Cardiac muscle cell (in vitro differentiated cells and primary cell): ENCODE measurements at regions not wholly inside any gene's neighbourhood (a gene's known extent, or its start where the extent isn't known, plus 50 kb on each side); places are given as distances from the start of the nearest gene placed in this dataset.

Experiments used
- DNase-seq, 2 donors: peaks; one replicate each; pipeline versions ENCODE4 v3.0.0 to v3.0.0-alpha.2; 2010 to 2017; ENCODE audit warnings: low read depth in 1 of 2, low spot score in 1 of 2
- H3K27ac ChIP-seq: fragments of 200-600 bp; sonication (generic); 2 replicates; pipeline ENCODE4 v1.5.1; 2016
- H3K27me3 ChIP-seq: fragments of 200-600 bp; sonication (generic); 2 replicates; pipeline ENCODE4 v1.6.0; 2016; ENCODE audit warnings: control low read depth
- H3K36me3 ChIP-seq: fragments of 200-600 bp; sonication (generic); 2 replicates; pipeline ENCODE4 v1.5.1; 2016; ENCODE audit warnings: control low read depth
- H3K4me1 ChIP-seq: fragments of 200-600 bp; sonication (generic); 2 replicates; pipeline ENCODE4 v1.8.1; 2017; ENCODE audit warnings: low read depth, mild to moderate bottlenecking, mixed run types
- H3K4me3 ChIP-seq: fragments of 200-600 bp; sonication (generic); 2 replicates; pipeline ENCODE4 v1.5.1; 2016; ENCODE audit warnings: mild to moderate bottlenecking
- H3K9me3 ChIP-seq: fragments of 200-600 bp; sonication (generic); 2 replicates; pipeline ENCODE4 v1.5.1; 2017; ENCODE audit warnings: low read depth, mild to moderate bottlenecking, control low read depth
- TF ChIP-seq, protein P1 (sequence below): IDR thresholded peaks from 2 replicates; pipeline ENCODE4 v1.5.1; 2012; ENCODE audit warnings: low read depth, mild to moderate bottlenecking, low read length

DNA sequence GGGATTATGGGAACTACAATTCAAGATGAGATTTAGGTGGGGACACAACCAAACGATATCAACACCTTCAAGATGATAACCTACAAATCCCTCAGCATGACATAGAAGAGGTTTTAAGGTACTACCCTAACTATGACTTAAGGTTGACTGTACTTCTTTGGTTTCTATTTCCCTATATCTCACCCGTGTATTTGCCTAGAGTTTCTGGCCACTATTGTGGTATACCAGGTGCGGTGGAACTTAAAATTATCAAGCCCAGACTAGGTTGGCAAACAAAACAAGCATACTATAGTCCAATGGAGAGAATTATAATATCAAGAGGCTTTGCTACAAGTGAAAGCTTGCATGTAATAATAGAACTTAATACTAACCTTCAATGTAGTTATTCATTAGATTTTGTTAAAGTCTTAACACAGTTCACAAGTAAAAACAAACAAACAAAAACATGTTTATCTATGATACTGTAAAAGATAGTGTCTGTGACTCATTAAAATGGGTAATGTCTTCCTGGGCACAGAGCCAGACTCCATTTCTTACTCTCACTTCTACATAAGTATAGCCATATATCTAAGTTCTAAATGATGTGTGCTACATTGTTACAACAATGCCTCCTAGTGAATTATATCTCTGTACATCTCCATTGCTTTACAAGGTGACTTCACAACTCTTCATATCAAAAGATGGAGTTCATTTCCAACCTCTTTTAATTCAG lies 479.1 kb downstream of the ZBBX start:
- no peaks in the 10 kb centered on the region for H3K36me3 ChIP-seq
- H3K27ac ChIP-seq: no peak overlapping the region
- TF ChIP-seq, protein P1, sequence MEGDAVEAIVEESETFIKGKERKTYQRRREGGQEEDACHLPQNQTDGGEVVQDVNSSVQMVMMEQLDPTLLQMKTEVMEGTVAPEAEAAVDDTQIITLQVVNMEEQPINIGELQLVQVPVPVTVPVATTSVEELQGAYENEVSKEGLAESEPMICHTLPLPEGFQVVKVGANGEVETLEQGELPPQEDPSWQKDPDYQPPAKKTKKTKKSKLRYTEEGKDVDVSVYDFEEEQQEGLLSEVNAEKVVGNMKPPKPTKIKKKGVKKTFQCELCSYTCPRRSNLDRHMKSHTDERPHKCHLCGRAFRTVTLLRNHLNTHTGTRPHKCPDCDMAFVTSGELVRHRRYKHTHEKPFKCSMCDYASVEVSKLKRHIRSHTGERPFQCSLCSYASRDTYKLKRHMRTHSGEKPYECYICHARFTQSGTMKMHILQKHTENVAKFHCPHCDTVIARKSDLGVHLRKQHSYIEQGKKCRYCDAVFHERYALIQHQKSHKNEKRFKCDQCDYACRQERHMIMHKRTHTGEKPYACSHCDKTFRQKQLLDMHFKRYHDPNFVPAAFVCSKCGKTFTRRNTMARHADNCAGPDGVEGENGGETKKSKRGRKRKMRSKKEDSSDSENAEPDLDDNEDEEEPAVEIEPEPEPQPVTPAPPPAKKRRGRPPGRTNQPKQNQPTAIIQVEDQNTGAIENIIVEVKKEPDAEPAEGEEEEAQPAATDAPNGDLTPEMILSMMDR: no peak
- no peaks in the 10 kb centered on the region for H3K4me1 ChIP-seq
- H3K9me3 ChIP-seq: no peaks in the 10 kb centered on the region
- H3K27me3 ChIP-seq: no peaks in the 10 kb centered on the region
- DNase-seq: no peak
- no peak overlapping the region for H3K4me3 ChIP-seq

DNA sequence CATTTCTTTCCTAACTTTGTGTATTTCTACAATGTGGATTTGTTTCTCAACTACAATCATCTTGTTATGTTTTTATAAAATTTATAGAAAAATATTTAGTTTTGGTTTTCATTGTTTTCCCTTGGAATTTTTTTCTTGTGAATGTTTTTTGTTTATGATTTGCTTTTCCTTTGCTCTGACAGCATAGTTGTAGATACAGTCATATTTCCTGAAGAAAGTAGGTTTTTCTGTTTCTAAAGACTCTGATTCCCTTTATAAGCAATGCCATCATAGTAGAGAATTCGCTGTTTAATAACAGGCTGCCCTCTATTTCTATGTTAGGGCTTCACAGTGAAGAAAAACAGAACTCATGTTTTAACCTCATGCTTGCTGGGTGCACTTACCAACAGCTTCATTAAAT lies 482.3 kb downstream of the ZBBX start:
- H3K27ac ChIP-seq: no peak overlapping the region
- H3K4me3 ChIP-seq: no peak overlapping the region
- TF ChIP-seq, protein P1: no peak
- H3K4me1 ChIP-seq: no peaks in the 10 kb centered on the region
- no peaks in the 10 kb centered on the region for H3K9me3 ChIP-seq
- DNase-seq: no peak
- no peaks in the 10 kb centered on the region for H3K27me3 ChIP-seq
- H3K36me3 ChIP-seq: no peaks in the 10 kb centered on the region

- Histone ChIP-seq H3K4me1 (no peaks in the 10 kb centered on the region), H3K27me3 (no peaks in the 10 kb centered on the region), H3K27ac (no peak overlapping the region), H3K9me3 (no peaks in the 10 kb centered on the region), H3K4me3 (no peak overlapping the region), H3K36me3 (no peaks in the 10 kb centered on the region)
- DNase-seq: no peak
- TF ChIP-seq, protein P1: no peak
Observed at GRCh38 chr3:166889241-166889640, 490.9 kb downstream of the ZBBX start.

DNA sequence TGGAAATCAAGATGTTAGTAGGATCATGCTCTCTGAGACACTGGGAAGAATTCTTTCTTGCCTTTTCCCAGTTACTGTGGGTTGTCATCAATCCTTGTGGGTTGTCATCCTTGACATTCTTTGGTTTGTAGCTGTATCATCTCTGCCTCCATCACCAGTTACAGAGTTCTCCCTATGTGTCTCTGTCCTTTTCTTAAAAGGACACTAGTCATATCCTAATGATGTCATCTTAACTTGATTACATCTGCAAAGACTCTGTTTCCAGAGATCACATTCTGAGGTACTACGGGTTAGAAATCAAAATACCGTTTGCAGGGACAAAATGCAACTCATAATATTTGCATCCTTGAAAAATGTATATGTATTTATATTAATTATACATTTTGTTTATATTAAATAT lies 500.4 kb downstream of the ZBBX start:
- H3K27me3 ChIP-seq: no peaks in the 10 kb centered on the region
- no peak overlapping the region for H3K27ac ChIP-seq
- no peak for DNase-seq
- no peaks in the 10 kb centered on the region for H3K36me3 ChIP-seq
- no peaks in the 10 kb centered on the region for H3K4me1 ChIP-seq
- no peak overlapping the region for H3K4me3 ChIP-seq
- no peaks in the 10 kb centered on the region for H3K9me3 ChIP-seq
- TF ChIP-seq, protein P1: no peak

- Histone ChIP-seq H3K9me3 (no peaks in the 10 kb centered on the region), H3K27ac (no peak overlapping the region), H3K4me3 (no peak overlapping the region), H3K36me3 (no peaks in the 10 kb centered on the region), H3K27me3 (no peaks in the 10 kb centered on the region), H3K4me1 (no peaks in the 10 kb centered on the region)
- TF ChIP-seq, protein P1: no peak
- no peak for DNase-seq
Observed at GRCh38 chr3:166877971-166878370, 502.1 kb downstream of the ZBBX start.
